Esophagus squamous epithelium (tissue), 5 donors: ENCODE measurements at regions not wholly inside any gene's neighbourhood (a gene's known extent, or its start where the extent isn't known, plus 50 kb on each side); places are given as distances from the start of the nearest gene placed in this dataset.
"Not testable (repeated sequence)": the region's sequence is repeated elsewhere in the genome, so short reads cannot be mapped to it uniquely, and the experiment has no call there.

ENCODE experiments used
- DNase-seq: peaks from one replicate; lab custom pipeline; 2025; lab: John Stamatoyannopoulos, UW
- H3K27ac ChIP-seq, 4 donors: fragments of 200-600 bp; sonication (generic); one replicate each; pipeline ENCODE4 v1.5.1; 2016 to 2019; ENCODE audit warnings: mild to moderate bottlenecking in 1 of 4
- H3K27me3 ChIP-seq, 4 donors: fragments of 200-600 bp; sonication (generic); 1 replicate in 3 of 4; 2 replicates in 1 of 4; pipeline versions ENCODE4 v1.5.1 to v1.6.0; 2017 to 2021; ENCODE audit warnings: antibody characterized with exemption in 1 of 4
- H3K36me3 ChIP-seq, 3 donors: fragments of 200-600 bp; sonication (generic); one replicate each; pipeline ENCODE4 v1.5.1; 2016 to 2019
- H3K4me1 ChIP-seq, 3 donors: fragments of 200-600 bp; sonication (generic); one replicate each; pipeline ENCODE4 v1.5.1; 2017 to 2019
- H3K4me3 ChIP-seq, 4 donors: fragments of 200-600 bp; sonication (generic); 1 replicate in 3 of 4; 2 replicates in 1 of 4; pipeline ENCODE4 v1.5.1; 2016 to 2019; ENCODE audit warnings: mild to moderate bottlenecking in 2 of 4, moderate library complexity in 1 of 4
- H3K9me3 ChIP-seq, 3 donors: fragments of 200-600 bp; sonication (generic); one replicate each; pipeline ENCODE4 v1.5.1; 2016 to 2019
- CTCF ChIP-seq, 6 experiments: fragments of 450-650 bp in 4 of 6; fragments of 200-600 bp in 2 of 6; sonication (generic) in 2 of 6; IDR thresholded peaks; one replicate each; pipeline ENCODE4 v1.5.1; 2016 to 2019; ENCODE audit warnings: antibody characterized with exemption in 6 of 6, mild to moderate bottlenecking in 4 of 6, moderate library complexity in 4 of 6
- POLR2A ChIP-seq, 4 donors: fragments of 450-650 bp; IDR thresholded peaks; one replicate each; pipeline ENCODE4 v1.6.1; 2017; ENCODE audit warnings: antibody characterized with exemption in 4 of 4, mild to moderate bottlenecking in 4 of 4, moderate library complexity in 3 of 4
- WGBS, 2 donors: methylation state at CpG; one replicate each; pipeline ENCODE4 v1.1.5; 2018; 5-methylcytosine and 5-hydroxymethylcytosine counted together
- intact Hi-C: fragments of 100-400 bp; cut with DNase I; formaldehyde crosslinking; loops from one replicate; pipeline ENCODE4 v1.15.0; 2022
- donor health status: DM: yes; HTN: yes; CAD: no.

GRCh38 chr6:91057689-91058088, 470.8 kb upstream of the MAP3K7 start:
- TF ChIP-seq POLR2A (IDR thresholded peaks at IDR 0.05) (no peak), CTCF (IDR thresholded peaks at IDR 0.05) (no peak)
- Histone ChIP-seq H3K9me3 (peaks cover 0 to 5% (median 0%) of the 10 kb centered on the region in 3 donors), H3K4me3 (no peak overlapping the region), H3K27ac (no peak overlapping the region), H3K36me3 (no peaks in the 10 kb centered on the region), H3K27me3 (no peaks in the 10 kb centered on the region), H3K4me1 (no peaks in the 10 kb centered on the region)
- WGBS, 2 donors, result 0 to 74% methylated on average over 1 of the region's 1 CpG
- intact Hi-C loops, result no loop called here
- DNase-seq, result no peak

GRCh38 chr6:91055959-91056358, 469.1 kb upstream of the MAP3K7 start:
- Histone ChIP-seq H3K4me1 (no peaks in the 10 kb centered on the region), H3K27me3 (no peaks in the 10 kb centered on the region), H3K36me3 (no peaks in the 10 kb centered on the region), H3K4me3 (no peak overlapping the region), H3K27ac (no peak overlapping the region), H3K9me3 (peaks cover 0 to 3% (median 0%) of the 10 kb centered on the region in 3 donors)
- TF ChIP-seq POLR2A (IDR thresholded peaks at IDR 0.05), result no peak
- TF ChIP-seq CTCF (IDR thresholded peaks at IDR 0.05), result no peak
- DNase-seq, result no peak
- intact Hi-C loops, result no loop called here
- 26 to 32% methylated on average over 1 of the region's 1 CpG for WGBS, 2 donors

- WGBS, 2 donors, result 86 to 92% methylated on average over 13 to 26 of the region's 33 CpGs
- H3K27me3 ChIP-seq, H3K27ac ChIP-seq, intact Hi-C loops, DNase-seq, H3K9me3 ChIP-seq, H3K4me3 ChIP-seq, H3K36me3 ChIP-seq, H3K4me1 ChIP-seq: not testable (repeated sequence)
Measured at GRCh38 chr6:91052473-91053450, 465.9 kb upstream of the MAP3K7 start.

GRCh38 chr6:91045161-91045560, 458.3 kb upstream of the MAP3K7 start:
- no peaks in the 10 kb centered on the region for H3K4me1 ChIP-seq
- no peaks in the 10 kb centered on the region for H3K27me3 ChIP-seq
- 17 to 39% methylated on average over 1 of the region's 1 CpG for WGBS, 2 donors
- intact Hi-C loops, result no loop called here
- H3K4me3 ChIP-seq, result no peak overlapping the region
- no peaks in the 10 kb centered on the region for H3K9me3 ChIP-seq
- no peak for DNase-seq
- H3K36me3 ChIP-seq, result no peaks in the 10 kb centered on the region
- H3K27ac ChIP-seq, result no peak overlapping the region
- TF ChIP-seq POLR2A (IDR thresholded peaks at IDR 0.05) (no peak), CTCF (IDR thresholded peaks at IDR 0.05) (no peak)

- Histone ChIP-seq H3K27ac (no peak overlapping the region), H3K36me3 (no peaks in the 10 kb centered on the region), H3K27me3 (no peaks in the 10 kb centered on the region), H3K4me1 (no peaks in the 10 kb centered on the region), H3K9me3 (no peaks in the 10 kb centered on the region), H3K4me3 (no peak overlapping the region)
- DNase-seq, result no peak
- WGBS, 2 donors, result 58 to 67% methylated on average over 2 of the region's 2 CpGs
- no peak for TF ChIP-seq POLR2A (IDR thresholded peaks at IDR 0.05)
- TF ChIP-seq CTCF (IDR thresholded peaks at IDR 0.05), result no peak
- intact Hi-C loops, result no loop called here
Measured at GRCh38 chr6:91043751-91044150, 456.9 kb upstream of the MAP3K7 start.
